ENCODE measurements at regions not wholly inside any gene's neighbourhood (a gene's known extent, or its start where the extent isn't known, plus 50 kb on each side); places are given as distances from the start of the nearest gene placed in this dataset.

DNA sequence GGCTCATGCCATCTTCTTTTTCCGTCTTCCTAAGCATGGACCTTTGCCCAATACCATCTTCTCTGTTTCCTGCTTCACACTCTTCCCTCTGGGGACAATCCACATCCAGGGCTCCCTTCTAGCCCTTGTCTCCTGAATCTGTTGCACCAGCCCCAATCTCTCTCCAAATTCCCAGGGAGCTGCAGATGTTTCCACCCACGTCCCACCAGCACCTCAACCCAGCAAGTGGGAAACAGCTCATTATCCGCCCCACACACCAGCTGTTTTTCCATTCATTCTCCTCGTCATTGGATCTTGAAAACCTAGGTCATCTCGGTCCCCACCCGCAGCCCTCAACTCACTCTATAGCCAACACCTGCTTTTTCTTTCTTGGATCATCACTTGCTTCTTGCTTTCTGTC, 185.0 kb upstream of the CDYL start:
- no peak overlapping the region for H3K4me3 ChIP-seq (ENCODE audit: insufficient read depth, low read depth, low read length)
- 90 to 91% methylated on average over 6 of the region's 6 CpGs for WGBS, 2 experiments
- H3K27me3 ChIP-seq (ENCODE audit: control insufficient read depth, insufficient read depth, low read length, poor library complexity, severe bottlenecking): no peaks in the 10 kb centered on the region
- no peaks in the 10 kb centered on the region for H3K9me3 ChIP-seq (ENCODE audit: control insufficient read depth, low read length)
- no peak overlapping the region for H3K27ac ChIP-seq (ENCODE audit: insufficient read depth, low read depth, low read length, poor library complexity, severe bottlenecking)
- H3K4me1 ChIP-seq (ENCODE audit: control insufficient read depth, insufficient read depth, low read length): no peaks in the 10 kb centered on the region
- no peaks in the 10 kb centered on the region for H3K36me3 ChIP-seq (ENCODE audit: control insufficient read depth, insufficient read depth, low read length)

DNA sequence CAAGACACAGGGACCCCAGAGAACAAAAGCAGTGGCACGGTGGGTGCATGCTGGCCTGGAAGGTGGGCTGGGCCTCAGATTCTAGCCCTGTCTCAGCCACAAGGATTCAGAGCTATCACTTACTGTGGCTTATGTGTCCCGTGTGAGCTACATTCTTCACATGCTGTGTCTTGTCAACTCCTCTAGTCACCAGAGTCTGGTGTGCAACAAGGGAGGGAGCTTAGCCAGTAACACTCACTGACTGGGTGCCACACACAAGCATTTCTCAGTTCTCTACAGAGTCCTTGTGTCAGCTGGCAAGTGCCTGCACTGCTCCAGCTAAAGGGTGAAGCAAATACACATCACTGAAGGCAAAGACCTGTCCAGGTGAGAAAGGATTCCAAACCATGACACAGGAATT, 186.9 kb upstream of the CDYL start:
- no peaks in the 10 kb centered on the region for H3K9me3 ChIP-seq (ENCODE audit: control insufficient read depth, low read length)
- H3K27me3 ChIP-seq (ENCODE audit: control insufficient read depth, insufficient read depth, low read length, poor library complexity, severe bottlenecking): no peaks in the 10 kb centered on the region
- 92% methylated on average over 2 of the region's 2 CpGs for WGBS, 2 experiments
- no peak overlapping the region for H3K4me3 ChIP-seq (ENCODE audit: insufficient read depth, low read depth, low read length)
- H3K27ac ChIP-seq (ENCODE audit: insufficient read depth, low read depth, low read length, poor library complexity, severe bottlenecking): no peak overlapping the region
- H3K4me1 ChIP-seq (ENCODE audit: control insufficient read depth, insufficient read depth, low read length): no peaks in the 10 kb centered on the region
- no peaks in the 10 kb centered on the region for H3K36me3 ChIP-seq (ENCODE audit: control insufficient read depth, insufficient read depth, low read length)

DNA sequence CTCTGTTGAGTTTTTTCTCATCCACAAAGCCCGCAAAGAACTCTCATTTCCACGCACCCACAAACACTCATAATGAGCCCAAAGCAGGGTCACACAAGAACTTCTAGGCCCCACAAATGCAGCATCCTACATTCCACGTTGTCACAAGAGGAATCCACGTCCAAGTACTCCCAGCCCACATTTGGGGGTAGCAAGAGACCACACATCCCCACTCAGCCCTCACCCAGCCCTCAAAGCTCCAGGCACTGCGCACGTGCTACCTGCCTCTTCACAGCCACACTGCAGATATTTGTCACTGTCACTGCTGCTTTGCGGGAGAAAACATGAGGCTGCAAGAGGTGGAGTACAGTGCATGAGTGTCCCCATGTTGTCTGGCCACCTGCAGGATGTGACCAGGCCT, 187.6 kb upstream of the CDYL start:
- no peak overlapping the region for H3K4me3 ChIP-seq (ENCODE audit: insufficient read depth, low read depth, low read length)
- H3K27ac ChIP-seq (ENCODE audit: insufficient read depth, low read depth, low read length, poor library complexity, severe bottlenecking): no peak overlapping the region
- no peaks in the 10 kb centered on the region for H3K27me3 ChIP-seq (ENCODE audit: control insufficient read depth, insufficient read depth, low read length, poor library complexity, severe bottlenecking)
- no peaks in the 10 kb centered on the region for H3K9me3 ChIP-seq (ENCODE audit: control insufficient read depth, low read length)
- H3K36me3 ChIP-seq (ENCODE audit: control insufficient read depth, insufficient read depth, low read length): no peaks in the 10 kb centered on the region
- WGBS, 2 experiments: 92 to 94% methylated on average over 7 of the region's 7 CpGs
- H3K4me1 ChIP-seq (ENCODE audit: control insufficient read depth, insufficient read depth, low read length): no peaks in the 10 kb centered on the region

DNA sequence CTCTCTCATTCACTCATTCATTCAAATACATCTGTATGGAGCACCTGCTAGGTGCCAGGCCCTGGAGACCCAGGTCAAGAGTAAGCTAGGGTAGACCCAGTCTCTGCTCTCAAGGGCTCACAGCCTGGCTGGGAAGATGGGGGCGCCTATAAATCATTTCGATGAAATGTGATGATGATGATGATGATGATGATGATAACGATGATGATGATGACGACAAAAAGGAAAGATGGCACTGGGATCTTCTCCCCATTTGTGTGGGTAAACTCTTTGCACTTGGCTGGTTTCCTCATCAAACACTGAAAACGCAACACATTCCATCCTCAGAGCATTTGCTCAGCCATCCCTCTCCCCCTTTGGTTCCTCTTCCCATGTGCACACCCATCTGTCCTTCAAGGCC, 188.0 kb upstream of the CDYL start:
- H3K27ac ChIP-seq (ENCODE audit: insufficient read depth, low read depth, low read length, poor library complexity, severe bottlenecking): no peak overlapping the region
- WGBS, 2 experiments: 96 to 98% methylated on average over 5 of the region's 5 CpGs
- no peaks in the 10 kb centered on the region for H3K27me3 ChIP-seq (ENCODE audit: control insufficient read depth, insufficient read depth, low read length, poor library complexity, severe bottlenecking)

DNA sequence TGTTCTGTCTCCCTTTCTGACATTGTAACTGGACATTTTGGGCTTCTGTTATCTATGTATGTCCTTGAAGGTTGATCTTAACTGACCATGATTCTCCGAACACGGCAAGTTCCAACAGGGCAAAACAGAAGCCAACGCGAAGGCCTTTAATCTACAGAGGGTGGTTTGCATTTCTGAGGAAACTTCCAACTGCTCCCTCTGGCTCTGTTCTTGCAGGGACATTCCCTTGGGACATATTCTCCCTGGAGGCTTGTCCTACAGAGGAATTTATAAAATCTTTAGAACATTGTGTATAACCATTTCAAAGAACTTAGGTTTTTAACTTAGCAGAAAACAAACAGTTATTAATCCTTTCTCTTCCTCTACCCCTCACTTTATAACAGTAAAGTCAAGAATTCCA, 189.0 kb upstream of the CDYL start:
- Histone ChIP-seq H3K9me3 (ENCODE audit: control insufficient read depth, low read length) (no peaks in the 10 kb centered on the region), H3K27ac (ENCODE audit: insufficient read depth, low read depth, low read length, poor library complexity, severe bottlenecking) (no peak overlapping the region), H3K4me3 (ENCODE audit: insufficient read depth, low read depth, low read length) (no peak overlapping the region), H3K36me3 (ENCODE audit: control insufficient read depth, insufficient read depth, low read length) (no peaks in the 10 kb centered on the region), H3K27me3 (ENCODE audit: control insufficient read depth, insufficient read depth, low read length, poor library complexity, severe bottlenecking) (no peaks in the 10 kb centered on the region), H3K4me1 (ENCODE audit: control insufficient read depth, insufficient read depth, low read length) (no peaks in the 10 kb centered on the region)
- WGBS, 2 experiments: 91 to 92% methylated on average over 4 of the region's 4 CpGs

More for the DNA sequence above, 188.0 kb upstream of the CDYL start:
- Histone ChIP-seq H3K9me3 (ENCODE audit: control insufficient read depth, low read length) (no peaks in the 10 kb centered on the region), H3K4me1 (ENCODE audit: control insufficient read depth, insufficient read depth, low read length) (no peaks in the 10 kb centered on the region), H3K36me3 (ENCODE audit: control insufficient read depth, insufficient read depth, low read length) (no peaks in the 10 kb centered on the region), H3K4me3 (ENCODE audit: insufficient read depth, low read depth, low read length) (no peak overlapping the region)

DNA sequence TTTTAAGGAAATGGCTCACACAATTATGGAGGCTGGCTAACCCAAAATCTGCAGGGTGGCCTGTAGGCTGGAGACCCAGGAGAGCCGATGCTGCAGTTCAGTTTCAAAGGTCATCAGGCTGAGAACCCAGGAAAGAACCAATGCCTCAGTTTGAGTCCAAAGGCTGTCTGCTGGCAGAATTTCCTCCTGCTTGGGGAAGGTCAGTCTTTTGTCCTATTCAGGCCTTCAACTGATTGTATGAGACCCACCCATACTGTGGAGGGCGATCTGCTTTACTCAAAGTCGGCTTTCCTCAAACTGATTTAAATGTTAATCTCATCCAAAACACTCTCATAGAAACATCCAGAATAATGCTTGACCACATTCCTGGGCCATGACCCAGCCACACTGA, 189.7 kb upstream of the CDYL start:
- Histone ChIP-seq H3K4me1 (ENCODE audit: control insufficient read depth, insufficient read depth, low read length) (no peaks in the 10 kb centered on the region), H3K36me3 (ENCODE audit: control insufficient read depth, insufficient read depth, low read length) (no peaks in the 10 kb centered on the region), H3K27me3 (ENCODE audit: control insufficient read depth, insufficient read depth, low read length, poor library complexity, severe bottlenecking) (no peaks in the 10 kb centered on the region), H3K27ac (ENCODE audit: insufficient read depth, low read depth, low read length, poor library complexity, severe bottlenecking) (no peak overlapping the region), H3K9me3 (ENCODE audit: control insufficient read depth, low read length) (no peaks in the 10 kb centered on the region), H3K4me3 (ENCODE audit: insufficient read depth, low read depth, low read length) (no peak overlapping the region)
- 90 to 91% methylated on average over 3 of the region's 3 CpGs for WGBS, 2 experiments

DNA sequence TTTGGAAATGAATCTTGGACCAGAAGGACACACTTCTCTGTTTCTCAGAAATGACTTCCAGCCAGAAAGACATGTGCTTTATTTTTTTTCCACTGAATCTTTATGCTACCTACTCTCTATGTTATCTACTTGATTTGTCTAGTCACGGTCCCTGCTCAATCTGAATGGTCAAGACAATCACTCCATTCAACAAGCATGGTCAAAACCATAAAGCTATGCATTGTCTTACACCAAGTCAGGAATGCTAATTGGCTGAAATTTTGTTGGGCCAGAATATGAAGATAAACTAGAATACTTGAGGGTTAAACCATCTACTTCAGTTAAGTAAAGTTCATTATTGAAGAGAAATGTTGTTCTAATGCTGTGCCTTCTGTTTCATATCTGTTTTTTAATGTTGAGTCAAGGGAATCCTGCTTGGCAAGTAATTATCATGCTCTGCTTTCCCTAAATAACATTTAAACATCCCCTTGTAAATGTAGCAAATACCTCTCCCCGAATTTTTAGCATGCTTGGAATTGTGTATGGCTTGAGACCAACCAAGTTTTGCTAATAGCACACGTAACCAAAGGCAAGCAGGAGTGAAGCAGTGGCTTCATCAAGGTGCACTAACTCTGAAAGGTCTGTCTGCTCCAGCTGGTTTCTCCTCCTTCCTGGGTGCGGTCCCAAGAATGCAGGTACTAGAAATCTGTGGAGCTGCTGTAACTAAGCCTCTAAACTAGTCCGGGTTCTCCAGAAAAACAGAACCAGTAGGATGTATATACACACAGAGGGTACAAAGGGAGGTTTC, 190.3 kb upstream of the CDYL start:
- H3K36me3 ChIP-seq (ENCODE audit: control insufficient read depth, insufficient read depth, low read length): no peaks in the 10 kb centered on the region
- no peak overlapping the region for H3K27ac ChIP-seq (ENCODE audit: insufficient read depth, low read depth, low read length, poor library complexity, severe bottlenecking)
- 92 to 93% methylated on average over 5 of the region's 5 CpGs for WGBS, 2 experiments
- H3K27me3 ChIP-seq (ENCODE audit: control insufficient read depth, insufficient read depth, low read length, poor library complexity, severe bottlenecking): no peaks in the 10 kb centered on the region
- H3K4me3 ChIP-seq (ENCODE audit: insufficient read depth, low read depth, low read length): no peak overlapping the region
- H3K4me1 ChIP-seq (ENCODE audit: control insufficient read depth, insufficient read depth, low read length): no peaks in the 10 kb centered on the region
- no peaks in the 10 kb centered on the region for H3K9me3 ChIP-seq (ENCODE audit: control insufficient read depth, low read length)

DNA sequence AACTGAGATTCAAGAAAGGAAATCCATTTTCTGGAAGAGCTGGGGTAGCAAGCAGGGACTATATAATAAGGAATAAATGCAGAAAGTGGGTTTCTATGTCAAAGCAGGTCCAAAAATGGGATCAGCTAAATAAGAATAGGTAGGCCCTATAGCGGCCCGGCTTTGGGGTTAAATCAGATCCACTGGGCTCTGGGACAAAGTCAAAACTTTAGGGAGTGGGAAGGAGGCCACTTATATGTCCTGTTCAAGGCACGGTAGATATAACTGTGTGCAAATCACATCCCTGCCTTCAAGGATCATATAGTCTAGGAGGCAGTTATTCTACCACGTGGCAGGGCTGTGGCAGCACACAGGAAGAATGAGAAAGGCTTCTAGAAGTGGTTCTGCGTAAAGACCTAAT, 191.4 kb upstream of the CDYL start:
- 93 to 96% methylated on average over 5 of the region's 5 CpGs for WGBS, 2 experiments

DNA sequence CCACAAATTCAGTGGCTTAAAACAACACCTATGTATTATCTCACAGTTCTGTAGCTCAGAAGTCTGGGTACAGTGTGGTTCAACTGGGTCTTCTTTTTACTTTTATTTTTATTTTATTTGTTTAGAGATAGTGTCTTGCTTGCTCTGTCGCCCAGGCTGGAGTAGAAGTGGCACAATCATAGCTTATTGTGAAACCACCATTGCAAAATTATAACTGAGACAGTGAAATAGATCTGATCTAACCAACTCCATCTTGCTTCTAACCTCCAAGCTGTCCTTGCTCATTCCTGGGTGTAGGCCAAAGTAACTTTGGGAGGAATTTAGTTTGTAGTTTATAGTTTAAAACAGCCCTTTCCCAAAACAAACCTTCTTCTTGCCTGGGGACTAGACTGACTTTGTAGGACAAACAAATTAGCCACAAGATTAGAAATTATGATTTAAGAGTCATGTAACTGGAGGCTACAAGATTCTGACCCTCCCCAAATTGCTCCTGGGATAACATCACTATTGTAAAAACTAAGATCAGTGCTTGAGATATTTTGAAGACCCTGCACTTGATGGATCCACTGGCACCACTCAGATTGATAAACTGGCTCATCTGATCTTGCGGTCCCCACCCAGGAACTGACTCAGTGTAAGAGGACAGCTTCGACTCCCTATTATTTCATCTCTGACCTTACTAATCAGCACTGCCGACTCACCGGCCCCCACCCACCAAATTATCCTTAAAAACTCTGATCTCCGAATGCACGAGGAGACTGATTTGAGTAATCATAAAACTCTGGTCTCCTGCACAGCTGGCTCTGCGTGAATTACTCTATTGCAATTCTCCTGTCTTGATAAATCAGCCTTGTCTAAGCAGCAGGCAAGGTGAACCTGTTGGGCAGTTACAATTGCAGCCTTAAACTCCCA, 193.4 kb upstream of the CDYL start:
- H3K36me3 ChIP-seq (ENCODE audit: control insufficient read depth, insufficient read depth, low read length): no peaks in the 10 kb centered on the region
- H3K4me1 ChIP-seq (ENCODE audit: control insufficient read depth, insufficient read depth, low read length): no peaks in the 10 kb centered on the region
- no peak overlapping the region for H3K4me3 ChIP-seq (ENCODE audit: insufficient read depth, low read depth, low read length)
- H3K27me3 ChIP-seq (ENCODE audit: control insufficient read depth, insufficient read depth, low read length, poor library complexity, severe bottlenecking): no peaks in the 10 kb centered on the region
- no peaks in the 10 kb centered on the region for H3K9me3 ChIP-seq (ENCODE audit: control insufficient read depth, low read length)
- 92 to 95% methylated on average over 7 to 8 of the region's 8 CpGs for WGBS, 2 experiments
- no peak overlapping the region for H3K27ac ChIP-seq (ENCODE audit: insufficient read depth, low read depth, low read length, poor library complexity, severe bottlenecking)

More for the DNA sequence above, 191.4 kb upstream of the CDYL start:
- no peaks in the 10 kb centered on the region for H3K9me3 ChIP-seq (ENCODE audit: control insufficient read depth, low read length)
- no peak overlapping the region for H3K4me3 ChIP-seq (ENCODE audit: insufficient read depth, low read depth, low read length)
- H3K27me3 ChIP-seq (ENCODE audit: control insufficient read depth, insufficient read depth, low read length, poor library complexity, severe bottlenecking): no peaks in the 10 kb centered on the region
- no peaks in the 10 kb centered on the region for H3K4me1 ChIP-seq (ENCODE audit: control insufficient read depth, insufficient read depth, low read length)
- no peak overlapping the region for H3K27ac ChIP-seq (ENCODE audit: insufficient read depth, low read depth, low read length, poor library complexity, severe bottlenecking)
- H3K36me3 ChIP-seq (ENCODE audit: control insufficient read depth, insufficient read depth, low read length): no peaks in the 10 kb centered on the region

Data from ectodermal cell (in vitro differentiated cells).